ENCODE measurements at regions not wholly inside any gene's neighbourhood (a gene's known extent, or its start where the extent isn't known, plus 50 kb on each side); places are given as distances from the start of the nearest gene placed in this dataset.
A peak's percentile ranks its signal among the peaks of the same experiment; 100 is the strongest.

DNA sequence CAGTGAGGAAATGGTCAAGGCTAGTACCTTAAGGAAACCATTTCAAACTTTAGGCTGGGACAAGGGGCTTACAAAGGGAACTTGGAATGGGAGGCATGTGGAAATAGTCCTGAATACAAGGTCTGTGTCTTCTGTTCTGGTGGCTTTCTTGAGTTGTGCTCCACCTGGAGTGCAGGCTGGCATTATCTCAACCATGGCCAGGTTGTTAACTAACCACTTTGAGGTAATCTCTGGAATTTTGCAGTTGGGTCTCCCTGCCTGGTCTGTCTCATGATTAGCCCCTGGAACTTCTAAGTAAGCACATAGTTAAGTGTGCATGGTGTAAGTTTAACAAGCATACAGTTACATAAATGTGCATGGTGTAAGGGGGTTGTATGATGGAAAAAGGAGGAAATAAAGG lies 77.5 kb downstream of the PCDH18 start:
- TF ChIP-seq MAFK (IDR thresholded peaks at IDR 0.05; ENCODE audit: low read depth, low read length) (no peak), NFE2L2 (IDR thresholded peaks at IDR 0.05; ENCODE audit: low read depth, low read length) (no peak), RCOR1 (IDR thresholded peaks at IDR 0.05; ENCODE audit: insufficient replicate concordance, low read length) (no peak), RFX5 (IDR thresholded peaks at IDR 0.05; ENCODE audit: low read depth, low read length) (no peak), MAZ (IDR thresholded peaks at IDR 0.05; ENCODE audit: borderline replicate concordance, low read depth, low read length) (no peak), MXI1 (IDR thresholded peaks at IDR 0.05; ENCODE audit: borderline replicate concordance, low read depth, low read length) (no peak), POLR2A (IDR thresholded peaks at IDR 0.05; ENCODE audit: low read depth, low read length) (no peak), FOS (IDR thresholded peaks at IDR 0.05; ENCODE audit: low read depth, low read length) (no peak), CEBPB (IDR thresholded peaks at IDR 0.05; ENCODE audit: low read depth, low read length) (no peak), BHLHE40 (IDR thresholded peaks at IDR 0.05; ENCODE audit: low read depth, low read length) (no peak), CHD1 (IDR thresholded peaks at IDR 0.05; ENCODE audit: low read depth, low read length) (no peak), SMC3 (IDR thresholded peaks at IDR 0.05; ENCODE audit: low read depth, low read length) (no peak)
- TF ChIP-seq, protein P1, sequence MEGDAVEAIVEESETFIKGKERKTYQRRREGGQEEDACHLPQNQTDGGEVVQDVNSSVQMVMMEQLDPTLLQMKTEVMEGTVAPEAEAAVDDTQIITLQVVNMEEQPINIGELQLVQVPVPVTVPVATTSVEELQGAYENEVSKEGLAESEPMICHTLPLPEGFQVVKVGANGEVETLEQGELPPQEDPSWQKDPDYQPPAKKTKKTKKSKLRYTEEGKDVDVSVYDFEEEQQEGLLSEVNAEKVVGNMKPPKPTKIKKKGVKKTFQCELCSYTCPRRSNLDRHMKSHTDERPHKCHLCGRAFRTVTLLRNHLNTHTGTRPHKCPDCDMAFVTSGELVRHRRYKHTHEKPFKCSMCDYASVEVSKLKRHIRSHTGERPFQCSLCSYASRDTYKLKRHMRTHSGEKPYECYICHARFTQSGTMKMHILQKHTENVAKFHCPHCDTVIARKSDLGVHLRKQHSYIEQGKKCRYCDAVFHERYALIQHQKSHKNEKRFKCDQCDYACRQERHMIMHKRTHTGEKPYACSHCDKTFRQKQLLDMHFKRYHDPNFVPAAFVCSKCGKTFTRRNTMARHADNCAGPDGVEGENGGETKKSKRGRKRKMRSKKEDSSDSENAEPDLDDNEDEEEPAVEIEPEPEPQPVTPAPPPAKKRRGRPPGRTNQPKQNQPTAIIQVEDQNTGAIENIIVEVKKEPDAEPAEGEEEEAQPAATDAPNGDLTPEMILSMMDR (conservative IDR thresholded peaks at IDR 0.05; ENCODE audit: low read depth, low read length), result no peak
- TF ChIP-seq, protein P2, sequence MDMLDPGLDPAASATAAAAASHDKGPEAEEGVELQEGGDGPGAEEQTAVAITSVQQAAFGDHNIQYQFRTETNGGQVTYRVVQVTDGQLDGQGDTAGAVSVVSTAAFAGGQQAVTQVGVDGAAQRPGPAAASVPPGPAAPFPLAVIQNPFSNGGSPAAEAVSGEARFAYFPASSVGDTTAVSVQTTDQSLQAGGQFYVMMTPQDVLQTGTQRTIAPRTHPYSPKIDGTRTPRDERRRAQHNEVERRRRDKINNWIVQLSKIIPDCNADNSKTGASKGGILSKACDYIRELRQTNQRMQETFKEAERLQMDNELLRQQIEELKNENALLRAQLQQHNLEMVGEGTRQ (IDR thresholded peaks at IDR 0.05; ENCODE audit: low read depth, low read length), result no peak
- TF ChIP-seq, protein P3, sequence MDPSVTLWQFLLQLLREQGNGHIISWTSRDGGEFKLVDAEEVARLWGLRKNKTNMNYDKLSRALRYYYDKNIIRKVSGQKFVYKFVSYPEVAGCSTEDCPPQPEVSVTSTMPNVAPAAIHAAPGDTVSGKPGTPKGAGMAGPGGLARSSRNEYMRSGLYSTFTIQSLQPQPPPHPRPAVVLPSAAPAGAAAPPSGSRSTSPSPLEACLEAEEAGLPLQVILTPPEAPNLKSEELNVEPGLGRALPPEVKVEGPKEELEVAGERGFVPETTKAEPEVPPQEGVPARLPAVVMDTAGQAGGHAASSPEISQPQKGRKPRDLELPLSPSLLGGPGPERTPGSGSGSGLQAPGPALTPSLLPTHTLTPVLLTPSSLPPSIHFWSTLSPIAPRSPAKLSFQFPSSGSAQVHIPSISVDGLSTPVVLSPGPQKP (IDR thresholded peaks at IDR 0.05; ENCODE audit: borderline replicate concordance, low read depth, low read length), result no peak
- H3K9me3 ChIP-seq (ENCODE audit: control insufficient read depth, insufficient read depth, low read length), result peaks cover 2% of the 10 kb centered on the region; the same call in 1 of the 2 replicates
- no peak overlapping the region for H2BK20ac ChIP-seq (ENCODE audit: low read depth, low read length)
- peak overlapping the region; percentile 32; the same call in 1 of the 2 replicates for H3K14ac ChIP-seq (replicated peaks; ENCODE audit: low read depth, low read length)
- no peak overlapping the region for H4K5ac ChIP-seq (ENCODE audit: low read depth, low read length)
- dilution Hi-C loops (cut with HindIII; ENCODE audit: low sequenced_read_pairs, unreplicated experiment), result no loop called here
- H2BK15ac ChIP-seq (ENCODE audit: low read depth, low read length), result no peak overlapping the region
- H3K36me3 ChIP-seq (ENCODE audit: control insufficient read depth, insufficient read depth, low read length), result no peaks in the 10 kb centered on the region
- no peak overlapping the region for H3K4ac ChIP-seq (ENCODE audit: low read depth, low read length)
- no peaks in the 10 kb centered on the region for H3K9me1 ChIP-seq (ENCODE audit: insufficient read depth, low read length)
- H3K18ac ChIP-seq (ENCODE audit: low read depth, low read length), result no peak overlapping the region
- no peak overlapping the region for H2BK120ac ChIP-seq (ENCODE audit: low read depth, low read length)
- H2AFZ ChIP-seq (replicated peaks; ENCODE audit: low read length, poor library complexity), result no peak overlapping the region
- no peaks in the 10 kb centered on the region for H3K4me1 ChIP-seq (ENCODE audit: control insufficient read depth, insufficient read depth, low read length)
- no peak overlapping the region for H2AK5ac ChIP-seq (ENCODE audit: low read depth, low read length)
- no peaks in the 10 kb centered on the region for H3K79me1 ChIP-seq (ENCODE audit: low read depth in 1 of 2, low read length in 2 of 2)
- in situ Hi-C loops (cut with MboI; ENCODE audit: low sequenced_read_pairs), result no loop called here
- DNase-seq (no peak), ATAC-seq (ENCODE audit: low read depth) (no peak)
- no peak overlapping the region for H3K9ac ChIP-seq (ENCODE audit: low read depth, low read length)
- no peaks in the 10 kb centered on the region for H4K20me1 ChIP-seq (ENCODE audit: insufficient read depth, low read length)
- H3K4me3 ChIP-seq (ENCODE audit: insufficient read depth, low read depth, low read length), result no peak overlapping the region
- no peak overlapping the region for H3K23ac ChIP-seq (ENCODE audit: low read depth, low read length)
- no peak overlapping the region for H2BK5ac ChIP-seq (ENCODE audit: low read depth, low read length, poor library complexity, severe bottlenecking)
- no peak overlapping the region for H3K4me2 ChIP-seq (ENCODE audit: low read depth, low read length)
- BruUV-seq (replicated peaks), result no TSS peak
- no peak overlapping the region for H2AK9ac ChIP-seq (replicated peaks; ENCODE audit: low read depth, low read length, poor library complexity)
- ChIA-PET CTCF (interaction anchor here (0.6 to 1.5 kb wide), 2 partner anchors 16 to 1174 kb away, joined by 3 read pairs; no protein-coding TSS in a partner anchor), POLR2A (ENCODE audit: unreplicated experiment) (no interaction called here)
- intact Hi-C loops (cut with micrococcal nuclease), result no loop called here
- no peak overlapping the region for H4K91ac ChIP-seq (ENCODE audit: insufficient read depth, low read depth, low read length)
- H3K56ac ChIP-seq (ENCODE audit: extremely low read depth, insufficient read depth, low read length), result no peak overlapping the region
- no peak overlapping the region for H3K27ac ChIP-seq (ENCODE audit: insufficient read depth, low read length)
- no peak overlapping the region for H4K8ac ChIP-seq (ENCODE audit: low read depth in 2 of 2, low read length in 2 of 2)
- no peaks in the 10 kb centered on the region for H3K27me3 ChIP-seq (ENCODE audit: control insufficient read depth, insufficient read depth, low read length)

All from IMR-90 (cell line).